GM13976 (cell line): ENCODE measurements at regions not wholly inside any gene's neighbourhood (a gene's known extent, or its start where the extent isn't known, plus 50 kb on each side); places are given as distances from the start of the nearest gene placed in this dataset.
"Not testable (repeated sequence)": the region's sequence is repeated elsewhere in the genome, so short reads cannot be mapped to it uniquely, and the experiment has no call there.

ENCODE experiments used
- DNase-seq: peaks from one replicate; pipeline ENCODE4 v3.0.0; 2012; ENCODE audit warnings: low spot score
- CTCF ChIP-seq: IDR thresholded peaks from 2 replicates; pipeline ENCODE4 v1.5.1; 2012; ENCODE audit warnings: borderline replicate concordance, mild to moderate bottlenecking; ENCODE audit not compliant: insufficient read depth; ENCODE audit errors: extremely low read depth, missing control alignments, control extremely low read depth
- in situ Hi-C: fragments of 300-500 bp; cut with MboI; formaldehyde crosslinking; loops from one replicate; pipeline ENCODE4 v1.12.0; 2022; ENCODE audit warnings: low sequenced_read_pairs, mixed read lengths, inconsistent platforms; ENCODE audit not compliant: unreplicated experiment

- in situ Hi-C loops = no loop called here
- no peak for TF ChIP-seq CTCF
- DNase-seq = no peak
Observed at GRCh38 chr4:28444886-28445496, 1584.3 kb downstream of the STIM2 start.

GRCh38 chr4:28449085-28449484 is 1588.4 kb downstream of the STIM2 start:
- no peak for TF ChIP-seq CTCF
- no peak for DNase-seq
- in situ Hi-C loops = no loop called here

- DNase-seq = no peak
- in situ Hi-C loops = no loop called here
- no peak for TF ChIP-seq CTCF
Observed at GRCh38 chr4:28451346-28451745, 1590.7 kb downstream of the STIM2 start.

- in situ Hi-C loops = no loop called here
- TF ChIP-seq CTCF = no peak
- DNase-seq = no peak
Observed at GRCh38 chr4:28462766-28463700, 1602.4 kb downstream of the STIM2 start.

GRCh38 chr4:28464823-28465222 is 1604.2 kb downstream of the STIM2 start:
- in situ Hi-C loops = no loop called here
- no peak for TF ChIP-seq CTCF
- no peak for DNase-seq

- DNase-seq, in situ Hi-C loops: not testable (repeated sequence)
Observed at GRCh38 chr4:28466886-28467285, 1606.2 kb downstream of the STIM2 start.

GRCh38 chr4:28469387-28469786 is 1608.7 kb downstream of the STIM2 start:
- TF ChIP-seq CTCF = no peak
- in situ Hi-C loops = no loop called here
- no peak for DNase-seq
